Coronary artery (tissue), 2 donors: ENCODE measurements at regions not wholly inside any gene's neighbourhood (a gene's known extent, or its start where the extent isn't known, plus 50 kb on each side); places are given as distances from the start of the nearest gene placed in this dataset.

Experiments
- DNase-seq: peaks from one replicate; pipeline ENCODE4 v3.0.0-alpha.2; 2017; ENCODE audit warnings: low spot score
- H3K27ac ChIP-seq, 2 donors: fragments of 200-600 bp; sonication (generic); one replicate each; pipeline ENCODE4 v1.5.1; 2016 to 2019
- H3K4me3 ChIP-seq: fragments of 200-600 bp; sonication (generic); 2 replicates; pipeline ENCODE4 v1.5.1; 2016; ENCODE audit warnings: mild to moderate bottlenecking, moderate library complexity
- TF ChIP-seq, protein P1 (sequence below): fragments of 200-600 bp; sonication (generic); IDR thresholded peaks from one replicate; pipeline ENCODE4 v1.5.1; 2019; ENCODE audit warnings: antibody characterized with exemption

DNA sequence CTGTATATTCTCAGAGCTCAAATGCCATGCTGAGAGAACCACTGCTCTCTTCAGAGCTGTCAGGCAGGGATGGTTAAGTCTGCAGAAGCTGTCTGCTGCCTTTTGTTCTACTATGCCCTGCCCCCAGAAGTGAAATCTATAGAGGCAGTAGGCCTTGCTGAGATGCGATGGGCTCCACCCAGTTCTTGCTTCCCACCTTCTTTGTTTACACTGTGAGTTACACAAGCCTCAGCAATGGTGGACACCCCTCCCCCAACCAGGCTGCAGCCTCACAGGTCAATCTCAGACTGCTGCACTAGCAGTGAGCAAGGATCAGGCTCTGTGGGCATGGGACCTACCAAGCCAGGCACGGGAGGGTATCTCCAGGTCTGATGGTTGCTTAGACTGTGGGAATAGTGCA, 271.6 kb downstream of the CENPC start:
- DNase-seq: no peak
- no peak overlapping the region for H3K27ac ChIP-seq
- no peak overlapping the region for H3K4me3 ChIP-seq
- TF ChIP-seq, protein P1, sequence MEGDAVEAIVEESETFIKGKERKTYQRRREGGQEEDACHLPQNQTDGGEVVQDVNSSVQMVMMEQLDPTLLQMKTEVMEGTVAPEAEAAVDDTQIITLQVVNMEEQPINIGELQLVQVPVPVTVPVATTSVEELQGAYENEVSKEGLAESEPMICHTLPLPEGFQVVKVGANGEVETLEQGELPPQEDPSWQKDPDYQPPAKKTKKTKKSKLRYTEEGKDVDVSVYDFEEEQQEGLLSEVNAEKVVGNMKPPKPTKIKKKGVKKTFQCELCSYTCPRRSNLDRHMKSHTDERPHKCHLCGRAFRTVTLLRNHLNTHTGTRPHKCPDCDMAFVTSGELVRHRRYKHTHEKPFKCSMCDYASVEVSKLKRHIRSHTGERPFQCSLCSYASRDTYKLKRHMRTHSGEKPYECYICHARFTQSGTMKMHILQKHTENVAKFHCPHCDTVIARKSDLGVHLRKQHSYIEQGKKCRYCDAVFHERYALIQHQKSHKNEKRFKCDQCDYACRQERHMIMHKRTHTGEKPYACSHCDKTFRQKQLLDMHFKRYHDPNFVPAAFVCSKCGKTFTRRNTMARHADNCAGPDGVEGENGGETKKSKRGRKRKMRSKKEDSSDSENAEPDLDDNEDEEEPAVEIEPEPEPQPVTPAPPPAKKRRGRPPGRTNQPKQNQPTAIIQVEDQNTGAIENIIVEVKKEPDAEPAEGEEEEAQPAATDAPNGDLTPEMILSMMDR: no peak

GRCh38 chr4:67261971-67262370, 283.3 kb downstream of the CENPC start:
- Histone ChIP-seq H3K4me3 (no peak overlapping the region), H3K27ac (no peak overlapping the region)
- TF ChIP-seq, protein P1: no peak
- DNase-seq: no peak

- TF ChIP-seq, protein P1: no peak
- Histone ChIP-seq H3K27ac (no peak overlapping the region), H3K4me3 (no peak overlapping the region)
- DNase-seq: no peak
Observed at GRCh38 chr4:67256388-67257043, 288.8 kb downstream of the CENPC start.

GRCh38 chr4:67250131-67250896, 295.0 kb downstream of the CENPC start:
- Histone ChIP-seq H3K4me3 (no peak overlapping the region), H3K27ac (no peak overlapping the region)
- TF ChIP-seq, protein P1: no peak
- DNase-seq: no peak

- TF ChIP-seq, protein P1: no peak
- Histone ChIP-seq H3K4me3 (no peak overlapping the region), H3K27ac (no peak overlapping the region)
- DNase-seq: no peak
Observed at GRCh38 chr4:67236788-67237187, 308.5 kb downstream of the CENPC start.

- no peak overlapping the region for H3K27ac ChIP-seq
- no peak for DNase-seq
- TF ChIP-seq, protein P1: no peak
- no peak overlapping the region for H3K4me3 ChIP-seq
Observed at GRCh38 chr4:67236318-67236717, 309.0 kb downstream of the CENPC start.

- TF ChIP-seq, protein P1: no peak
- H3K27ac ChIP-seq: no peak overlapping the region
- no peak overlapping the region for H3K4me3 ChIP-seq
- no peak for DNase-seq
Observed at GRCh38 chr4:67234296-67234695, 311.0 kb downstream of the CENPC start.
